ENCODE measurements at regions not wholly inside any gene's neighbourhood (a gene's known extent, or its start where the extent isn't known, plus 50 kb on each side); places are given as distances from the start of the nearest gene placed in this dataset.

- H4K20me1 ChIP-seq (ENCODE audit: insufficient read depth, low read length) = no peaks in the 10 kb centered on the region
- no peak overlapping the region for H2AFZ ChIP-seq (ENCODE audit: low read length)
- 0% methylated on average over 2 of the region's 2 CpGs for WGBS (ENCODE audit: low lambda C conversion rate)
- H3K79me2 ChIP-seq (ENCODE audit: insufficient read depth, low read length) = no peaks in the 10 kb centered on the region
- FAIRE-seq (no peak), ATAC-seq (no peak), DNase-seq (ENCODE audit: low spot score) (no peak)
- no peaks in the 10 kb centered on the region for H3K9me3 ChIP-seq (ENCODE audit: low read length)
- no peak for TF ChIP-seq HOXA3 (CRISPR knock-in tag; IDR thresholded peaks at IDR 0.05)
- TF ChIP-seq ZNF317 (CRISPR knock-in tag; IDR thresholded peaks at IDR 0.05) = no peak
- no peak for TF ChIP-seq HOXA9 (CRISPR knock-in tag; IDR thresholded peaks at IDR 0.05; ENCODE audit: borderline replicate concordance)
- TF ChIP-seq ZNF891 (CRISPR knock-in tag; IDR thresholded peaks at IDR 0.05) = no peak
- TF ChIP-seq FOSL1 (CRISPR knock-in tag; IDR thresholded peaks at IDR 0.05; ENCODE audit: borderline replicate concordance) = no peak
- no peak for TF ChIP-seq KLF13 (CRISPR knock-in tag; IDR thresholded peaks at IDR 0.05)
- TF ChIP-seq, protein P1, sequence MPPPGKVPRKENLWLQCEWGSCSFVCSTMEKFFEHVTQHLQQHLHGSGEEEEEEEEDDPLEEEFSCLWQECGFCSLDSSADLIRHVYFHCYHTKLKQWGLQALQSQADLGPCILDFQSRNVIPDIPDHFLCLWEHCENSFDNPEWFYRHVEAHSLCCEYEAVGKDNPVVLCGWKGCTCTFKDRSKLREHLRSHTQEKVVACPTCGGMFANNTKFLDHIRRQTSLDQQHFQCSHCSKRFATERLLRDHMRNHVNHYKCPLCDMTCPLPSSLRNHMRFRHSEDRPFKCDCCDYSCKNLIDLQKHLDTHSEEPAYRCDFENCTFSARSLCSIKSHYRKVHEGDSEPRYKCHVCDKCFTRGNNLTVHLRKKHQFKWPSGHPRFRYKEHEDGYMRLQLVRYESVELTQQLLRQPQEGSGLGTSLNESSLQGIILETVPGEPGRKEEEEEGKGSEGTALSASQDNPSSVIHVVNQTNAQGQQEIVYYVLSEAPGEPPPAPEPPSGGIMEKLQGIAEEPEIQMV (CRISPR knock-in tag; IDR thresholded peaks at IDR 0.05; ENCODE audit: low read depth) = no peak
- TF ChIP-seq, protein P2, sequence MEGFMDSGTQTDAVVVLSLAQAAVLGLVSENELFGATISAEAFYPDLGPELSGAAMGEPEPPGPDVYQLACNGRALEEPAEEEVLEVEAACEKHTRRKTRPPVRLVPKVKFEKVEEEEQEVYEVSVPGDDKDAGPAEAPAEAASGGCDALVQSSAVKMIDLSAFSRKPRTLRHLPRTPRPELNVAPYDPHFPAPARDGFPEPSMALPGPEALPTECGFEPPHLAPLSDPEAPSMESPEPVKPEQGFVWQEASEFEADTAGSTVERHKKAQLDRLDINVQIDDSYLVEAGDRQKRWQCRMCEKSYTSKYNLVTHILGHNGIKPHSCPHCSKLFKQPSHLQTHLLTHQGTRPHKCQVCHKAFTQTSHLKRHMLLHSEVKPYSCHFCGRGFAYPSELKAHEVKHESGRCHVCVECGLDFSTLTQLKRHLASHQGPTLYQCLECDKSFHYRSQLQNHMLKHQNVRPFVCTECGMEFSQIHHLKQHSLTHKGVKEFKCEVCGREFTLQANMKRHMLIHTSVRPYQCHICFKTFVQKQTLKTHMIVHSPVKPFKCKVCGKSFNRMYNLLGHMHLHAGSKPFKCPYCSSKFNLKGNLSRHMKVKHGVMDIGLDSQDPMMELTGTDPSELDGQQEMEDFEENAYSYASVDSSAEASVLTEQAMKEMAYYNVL (CRISPR knock-in tag; IDR thresholded peaks at IDR 0.05; ENCODE audit: borderline replicate concordance) = no peak
- TF ChIP-seq ZMYM4 (CRISPR knock-in tag; IDR thresholded peaks at IDR 0.05) = no peak
- no peak for TF ChIP-seq EP300 (IDR thresholded peaks at IDR 0.05; ENCODE audit: low read depth in 2 of 2, low read length in 2 of 2)
- no peak for TF ChIP-seq EP300 (CRISPR knock-in tag; IDR thresholded peaks at IDR 0.05; ENCODE audit: borderline replicate concordance)
- TF ChIP-seq JUN (CRISPR knock-in tag; IDR thresholded peaks at IDR 0.05) = no peak
- no peak for TF ChIP-seq ZNF558 (CRISPR knock-in tag; IDR thresholded peaks at IDR 0.05; ENCODE audit: borderline replicate concordance)
- in situ Hi-C loops (cut with HindIII; ENCODE audit: extremely low pct_ligation_motif_present, low pct_unique_long_range_greater_than_20kb) (no loop called here), intact Hi-C loops (cut with micrococcal nuclease; ENCODE audit: unreplicated experiment) (no loop called here)
- H3K9ac ChIP-seq (ENCODE audit: insufficient read depth, low read depth, low read length) = no peak overlapping the region
- H3K27me3 ChIP-seq (ENCODE audit: control insufficient read depth in 1 of 2, insufficient read depth in 2 of 2, low read length in 2 of 2) = peaks cover 0 to 5% of the 10 kb centered on the region in 2 experiments; a peak in 2 of 5 replicates
- H3K4me2 ChIP-seq (ENCODE audit: low read depth, low read length) = no peak overlapping the region
- BruUV-seq (replicated peaks) = no TSS peak
- ChIA-PET POLR2A (no interaction called here), CTCF (ENCODE audit: low intra/inter-chr PET ratio, low total read pairs) (no interaction called here)
- H3K4me3 ChIP-seq (replicated peaks in 1 of 3; ENCODE audit: insufficient read depth in 1 of 3, low read depth in 2 of 3, low read length in 3 of 3) = no peak overlapping the region
- no peak overlapping the region for H3K27ac ChIP-seq (ENCODE audit: extremely low read length, insufficient read depth, low read length)
- no peaks in the 10 kb centered on the region for H3K36me3 ChIP-seq (replicated peaks in 1 of 2; ENCODE audit: control insufficient read depth in 1 of 2, insufficient read depth in 2 of 2, low read length in 2 of 2)
- no peaks in the 10 kb centered on the region for H3K4me1 ChIP-seq (ENCODE audit: insufficient read depth, low read length)
Observed at GRCh38 chr15:36335224-36335623, 244.2 kb upstream of the CDIN1 start.

All from HepG2 (cell line).